ENCODE measurements at regions not wholly inside any gene's neighbourhood (a gene's known extent, or its start where the extent isn't known, plus 50 kb on each side); places are given as distances from the start of the nearest gene placed in this dataset.

DNA sequence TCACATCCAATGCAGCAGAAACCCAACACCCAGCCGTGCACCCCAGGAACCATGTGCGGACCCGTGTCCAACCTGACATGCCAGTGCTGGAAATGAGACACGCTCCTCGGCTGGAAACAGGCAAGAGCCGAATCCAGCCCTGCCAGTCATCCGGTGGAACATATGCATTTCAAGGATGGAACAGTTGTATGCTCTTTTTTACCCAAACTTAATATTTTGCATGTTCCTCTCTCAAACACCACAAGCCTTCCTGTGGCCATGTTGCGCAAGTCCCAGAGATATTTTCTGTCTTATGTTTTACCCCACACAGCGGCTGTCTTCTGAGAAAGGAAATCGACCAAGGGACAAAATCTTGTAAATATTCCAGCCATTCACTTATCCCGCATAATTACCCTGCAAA is 196.9 kb downstream of the BCL11B start:
- peak; percentile 44 for DNase-seq

DNA sequence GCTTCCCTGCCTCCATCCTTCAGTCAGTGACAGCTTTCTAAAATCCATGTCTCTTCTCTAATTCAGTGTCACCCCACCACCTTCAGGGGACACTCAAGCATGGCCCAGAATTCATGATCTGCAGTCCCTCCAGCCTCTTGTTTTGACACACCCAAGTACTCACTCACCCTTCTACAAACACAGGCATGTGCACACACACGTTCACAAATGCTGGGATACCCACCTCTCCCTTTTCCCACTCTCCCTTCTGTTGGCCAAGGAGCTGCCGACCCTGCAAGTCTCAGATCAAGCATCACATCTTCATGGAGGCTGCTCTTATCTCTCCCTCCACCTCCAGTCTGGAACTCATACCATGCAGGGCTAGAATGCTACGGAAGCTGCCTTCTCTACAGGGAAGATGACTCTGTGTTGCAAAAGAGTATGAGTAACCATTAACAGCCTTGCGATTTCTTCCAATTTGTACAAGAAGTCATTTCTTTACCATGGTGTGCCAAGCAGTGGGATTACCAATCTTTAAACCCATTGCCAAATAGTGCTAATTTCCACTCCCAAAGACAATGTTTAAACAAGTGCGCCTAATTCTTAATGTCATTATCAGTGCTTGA is 196.1 kb downstream of the BCL11B start:
- peak; percentile 75 for DNase-seq

DNA sequence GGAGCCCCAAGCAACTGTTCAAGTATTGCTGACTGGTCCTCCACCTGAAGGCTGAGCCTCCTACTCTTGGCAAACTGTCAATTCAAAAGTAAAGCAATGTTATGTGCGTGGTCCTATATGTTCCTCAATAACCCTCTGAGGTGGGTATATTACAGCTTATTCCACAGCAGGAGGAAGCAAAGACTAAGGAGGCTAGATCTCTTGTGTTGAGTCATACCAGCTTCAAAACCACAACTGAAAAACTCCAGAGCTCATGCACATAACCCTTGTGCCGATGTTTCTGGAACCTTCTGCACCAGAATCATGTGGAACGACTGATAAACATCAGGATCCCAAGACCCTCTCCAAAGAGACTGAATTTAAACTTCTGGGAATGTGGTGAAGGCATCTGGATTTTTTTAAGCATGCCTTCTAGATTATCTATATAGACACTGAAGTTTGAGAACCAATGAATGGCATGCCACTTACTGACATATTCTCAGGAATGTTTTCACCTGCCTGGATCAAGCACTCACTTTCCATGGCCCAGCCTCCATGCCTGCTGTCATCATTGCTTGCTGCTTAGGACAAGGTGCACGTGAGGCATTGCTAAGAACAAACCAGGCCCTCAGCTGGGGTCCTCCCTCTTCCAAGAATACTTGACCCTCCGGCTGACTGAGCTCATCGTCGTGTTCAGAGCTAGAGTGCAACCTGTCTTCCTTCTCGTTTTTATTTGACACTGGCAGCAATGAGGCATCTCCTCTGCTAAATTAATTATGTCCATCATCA is 194.7 kb downstream of the BCL11B start:
- peak; percentile 63 for DNase-seq

DNA sequence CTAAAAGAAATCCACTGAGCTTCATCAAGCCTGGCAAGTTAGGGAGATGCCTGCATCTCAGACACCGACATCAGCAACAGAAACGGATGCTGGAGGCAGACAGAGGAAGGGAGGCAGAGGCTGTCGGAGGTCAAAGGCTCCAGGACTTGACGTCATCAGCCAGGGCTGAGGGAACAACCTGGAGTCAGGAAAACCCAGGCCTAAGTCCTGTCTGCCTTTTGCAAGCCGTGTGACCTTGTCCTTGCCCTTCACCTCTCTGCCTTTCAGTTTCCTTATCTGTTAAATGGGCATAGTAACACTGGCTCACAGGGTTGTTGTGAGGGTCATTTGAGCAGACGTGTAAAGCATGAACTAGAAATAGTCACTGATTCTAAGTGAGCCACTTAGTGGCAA is 194.2 kb downstream of the BCL11B start:
- DNase-seq, result no peak

DNA sequence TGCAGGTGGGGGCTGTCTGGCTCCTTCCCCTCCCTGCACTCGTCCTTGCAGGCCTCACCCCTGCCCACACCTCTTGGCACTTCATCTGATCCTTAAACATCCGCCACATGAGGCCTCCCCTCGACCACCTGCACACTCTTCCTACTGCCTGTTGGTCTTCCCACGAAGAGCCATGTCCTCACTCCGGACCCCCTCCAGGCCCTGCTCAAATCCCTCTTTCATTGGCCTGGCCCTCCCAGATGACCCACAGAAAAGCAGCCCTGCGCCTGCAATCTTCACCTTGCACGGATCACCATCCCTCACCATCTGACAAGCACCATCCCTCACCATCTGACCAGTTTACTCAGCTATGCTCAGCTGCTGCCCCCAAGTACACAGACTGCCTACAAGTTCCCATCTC is 193.6 kb downstream of the BCL11B start:
- no peak for DNase-seq

DNA sequence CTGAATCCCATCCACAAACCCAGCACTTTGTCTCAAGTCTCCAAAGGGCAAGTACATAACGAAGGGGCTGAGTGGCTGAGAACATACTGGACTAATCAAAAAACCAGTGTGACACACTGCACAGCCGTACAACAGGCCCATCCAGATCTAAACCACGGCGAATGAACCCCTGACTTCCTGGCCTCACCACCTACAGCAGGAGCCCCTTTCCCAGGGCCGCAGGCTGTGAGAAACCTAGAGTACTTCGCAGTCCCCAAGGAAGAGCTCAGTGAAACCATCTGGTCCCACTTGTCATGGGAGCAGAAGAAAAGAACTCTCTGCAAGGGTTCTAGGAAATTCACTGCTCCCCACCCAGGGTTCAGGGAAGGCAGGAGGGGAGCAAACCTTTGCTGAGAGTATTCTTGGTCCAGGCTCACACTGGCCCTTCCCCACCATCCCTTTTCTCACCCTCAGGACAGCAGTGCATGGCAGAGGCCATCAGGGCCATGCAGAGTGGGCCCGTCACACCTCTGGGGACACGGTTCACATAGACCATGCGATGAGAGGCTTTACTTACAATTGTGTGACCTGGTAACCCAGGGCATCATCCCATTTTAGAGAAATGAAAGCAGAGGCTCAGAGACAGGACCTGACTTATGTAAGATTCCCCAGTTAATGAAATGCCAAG is 192.8 kb downstream of the BCL11B start:
- no peak for DNase-seq

DNA sequence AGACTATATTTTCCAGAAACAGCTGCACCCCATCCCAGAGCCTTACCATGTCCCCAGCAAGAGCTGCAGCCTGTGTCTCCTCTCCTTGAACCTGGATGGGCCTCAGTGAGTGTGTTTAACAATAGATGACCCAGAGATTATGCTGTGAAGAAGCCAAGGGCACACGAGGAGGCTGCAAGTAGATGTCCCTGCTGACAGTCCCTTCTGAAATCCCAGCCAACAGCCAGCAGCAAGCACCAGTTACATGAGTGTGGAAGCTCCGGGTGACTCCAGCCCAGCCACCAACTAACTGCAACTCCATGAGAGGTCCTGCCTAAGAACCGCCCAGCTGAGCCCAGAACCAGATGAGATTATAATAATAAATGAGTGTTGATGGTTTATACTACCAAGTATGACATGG is 191.7 kb downstream of the BCL11B start:
- DNase-seq, result no peak

DNA sequence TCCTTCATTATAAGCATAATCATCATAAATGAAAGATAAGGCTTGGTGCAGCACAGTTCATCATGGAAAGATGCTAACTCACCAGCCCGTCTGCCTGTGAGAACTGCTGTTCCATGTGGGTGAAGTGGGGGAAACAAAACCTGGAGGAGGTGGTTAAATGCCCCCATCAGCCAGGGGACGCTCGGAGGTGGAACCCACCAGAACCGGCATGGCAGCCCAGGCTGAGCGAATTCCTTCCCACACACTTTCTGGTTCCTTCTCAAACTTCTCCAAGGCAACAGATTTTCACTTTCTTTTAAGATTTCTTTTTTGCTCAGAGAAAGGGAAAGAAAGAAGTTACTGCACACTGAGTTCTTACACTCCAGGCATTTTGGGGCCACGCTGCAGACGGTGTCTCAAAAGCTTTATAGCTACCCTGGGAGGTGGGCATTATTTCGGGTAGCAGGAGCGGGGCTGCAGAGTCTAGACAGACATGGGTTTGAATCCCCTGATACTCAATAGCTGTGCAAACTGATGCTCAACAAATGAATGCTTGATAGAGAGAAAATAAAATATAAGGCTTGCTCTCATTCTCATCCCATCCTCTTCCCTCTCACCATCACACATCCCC is 190.7 kb downstream of the BCL11B start:
- no peak for DNase-seq

DNA sequence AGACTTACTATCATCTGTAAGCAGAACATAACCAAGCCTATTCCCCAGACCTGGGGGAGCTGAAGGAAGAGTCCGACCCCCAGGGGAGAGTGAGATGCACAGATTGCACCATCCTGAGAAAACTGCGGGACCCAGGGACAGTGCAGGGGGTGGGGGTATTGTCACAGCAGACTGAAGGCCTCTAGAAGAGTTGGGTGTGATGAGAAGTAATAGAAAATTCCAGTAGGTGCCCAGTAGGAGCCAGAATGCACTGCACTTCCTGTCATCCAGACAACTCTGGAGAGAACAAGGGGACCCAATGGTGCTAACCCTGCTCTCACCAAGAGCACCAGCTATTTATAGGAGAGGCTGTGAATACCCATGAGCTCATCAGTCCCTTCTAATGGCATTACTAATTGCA is 190.1 kb downstream of the BCL11B start:
- DNase-seq, result no peak

DNA sequence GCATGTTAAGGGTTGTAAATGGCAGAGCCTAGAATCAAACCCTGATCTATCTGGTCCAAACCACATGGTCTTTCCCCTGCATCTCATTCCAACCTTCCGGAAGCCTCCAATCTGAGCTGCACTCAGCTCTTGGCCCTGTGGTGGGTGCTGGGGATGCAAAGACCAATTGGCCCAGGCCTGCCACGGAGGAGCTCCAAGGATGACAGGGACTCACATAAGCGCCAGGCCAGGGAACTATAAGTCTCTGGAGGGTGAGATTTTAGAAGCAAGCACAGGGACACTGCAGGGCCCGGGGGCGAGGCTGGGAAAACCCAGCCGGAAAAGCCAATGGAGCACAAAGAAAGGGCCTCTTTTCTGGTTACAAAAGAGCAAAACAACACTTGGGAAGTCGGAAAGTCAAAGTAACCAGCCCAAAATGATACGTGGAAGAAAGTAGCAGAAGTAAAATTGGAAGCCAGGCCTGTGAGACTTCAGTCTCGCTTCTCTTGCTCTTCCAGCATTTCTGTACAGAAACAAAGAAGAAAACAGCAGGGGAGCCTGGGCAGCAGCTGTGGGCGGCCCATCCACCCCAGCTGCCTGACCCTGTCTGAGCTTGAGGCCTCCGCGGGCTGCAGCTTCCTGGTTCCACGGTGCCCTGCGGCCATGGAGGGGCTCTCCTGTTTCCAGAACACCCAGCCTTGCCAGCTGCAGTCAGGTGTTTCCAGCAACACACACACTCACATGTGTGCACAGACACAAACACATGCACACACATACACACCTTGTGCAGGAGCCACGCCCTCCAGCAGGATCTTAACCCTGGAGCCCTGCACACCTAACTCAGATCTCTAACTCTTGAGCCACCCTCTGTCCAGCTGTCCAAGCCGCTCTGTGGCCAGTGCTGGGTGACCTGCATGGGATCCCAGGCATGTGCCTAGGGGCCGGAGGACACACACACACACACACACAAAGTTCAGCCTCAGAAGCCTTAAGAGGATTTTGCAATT is 178.2 kb downstream of the BCL11B start:
- no peak for DNase-seq

DNA sequence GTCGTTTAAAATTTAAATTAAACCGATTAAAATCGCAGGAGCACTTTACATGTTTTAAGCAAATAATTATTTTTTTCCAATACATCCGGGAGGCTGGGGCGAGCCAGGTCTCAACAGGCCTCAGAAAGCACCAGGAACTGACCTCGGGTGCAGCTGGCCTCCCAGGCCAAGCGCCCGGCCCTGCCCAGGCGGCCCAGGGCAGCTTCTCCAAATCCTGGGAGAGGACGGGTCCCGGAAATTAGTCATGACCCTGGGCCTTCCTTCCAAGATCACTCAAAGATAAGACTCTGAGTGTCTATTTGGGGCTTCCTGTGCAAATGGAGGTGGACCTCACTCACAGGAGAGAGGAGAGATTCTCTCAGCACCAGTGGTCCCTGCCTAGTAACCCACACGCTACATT is 177.1 kb downstream of the BCL11B start:
- DNase-seq, result no peak

DNA sequence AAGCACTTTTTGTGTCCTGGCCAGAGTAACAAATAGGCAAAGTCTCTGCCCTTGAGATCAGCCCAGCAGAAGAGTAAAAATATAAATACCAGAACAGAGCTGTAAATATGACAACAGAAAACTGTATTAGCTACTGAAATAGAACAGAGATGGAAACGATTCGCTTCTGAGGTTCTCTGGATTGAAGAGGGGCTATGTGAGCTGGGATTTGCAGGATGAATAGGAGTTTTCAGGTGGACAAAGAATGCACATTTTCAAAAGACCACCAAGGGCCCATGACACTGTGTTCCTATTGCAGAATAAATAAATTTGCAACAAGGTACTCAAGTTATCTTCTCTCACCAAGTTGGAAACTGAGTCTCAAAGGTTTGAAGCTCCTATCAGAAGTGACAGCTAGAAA is 176.6 kb downstream of the BCL11B start:
- DNase-seq, result no peak

DNA sequence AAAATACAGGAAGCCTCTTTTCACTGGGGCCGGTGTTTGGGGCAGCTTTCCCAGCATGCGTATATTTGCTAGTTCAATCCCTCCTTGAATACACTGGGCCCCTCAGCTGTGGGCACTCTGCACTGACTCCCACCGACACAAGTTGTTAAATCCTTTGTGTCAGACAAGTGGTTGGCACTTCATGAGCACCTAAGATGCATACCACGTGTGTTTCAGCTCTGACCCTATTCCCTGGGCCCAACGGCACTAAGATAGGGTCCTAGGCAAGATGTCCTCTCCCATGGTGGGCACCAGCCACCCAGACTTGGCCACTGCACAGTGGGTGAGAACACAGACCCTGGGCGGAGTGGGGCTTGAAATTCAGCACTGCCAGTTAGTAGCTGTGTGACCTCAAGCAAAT is 173.8 kb downstream of the BCL11B start:
- no peak for DNase-seq

DNA sequence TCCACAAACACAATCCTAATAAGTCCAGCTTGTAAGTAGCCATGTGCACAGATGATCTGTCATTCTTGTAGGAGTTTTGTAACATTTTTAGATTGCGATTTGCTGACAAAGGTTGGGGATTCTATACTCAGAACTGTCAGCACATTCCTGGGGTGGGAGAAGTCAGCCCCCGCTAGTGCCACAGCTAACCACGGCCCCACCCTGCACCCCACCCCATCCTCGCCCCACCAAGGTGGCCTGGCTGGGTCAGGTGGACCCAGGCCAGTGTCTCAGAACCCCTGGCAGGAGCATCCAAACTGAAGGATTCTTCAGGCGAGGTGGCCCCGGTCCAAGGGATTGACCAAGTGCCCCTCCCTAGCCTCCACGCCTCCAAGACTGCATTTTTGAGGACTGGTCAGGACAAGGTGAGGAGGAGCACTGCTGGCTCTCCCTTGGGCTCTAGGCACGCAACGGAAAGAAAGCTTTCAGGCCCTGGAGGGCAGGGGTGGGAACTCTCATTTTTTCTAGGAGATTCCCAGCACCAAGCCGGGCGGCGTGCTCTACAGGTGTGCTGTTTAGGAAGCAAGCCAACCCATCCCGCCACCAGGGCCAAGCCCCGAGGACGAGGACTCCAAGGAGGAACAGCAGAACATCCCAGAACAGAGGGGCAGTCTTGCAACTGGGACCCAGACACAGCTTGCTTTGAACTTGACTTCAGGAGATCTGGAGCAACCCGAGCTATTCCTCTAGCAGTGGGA is 172.8 kb downstream of the BCL11B start:
- DNase-seq, result no peak

DNA sequence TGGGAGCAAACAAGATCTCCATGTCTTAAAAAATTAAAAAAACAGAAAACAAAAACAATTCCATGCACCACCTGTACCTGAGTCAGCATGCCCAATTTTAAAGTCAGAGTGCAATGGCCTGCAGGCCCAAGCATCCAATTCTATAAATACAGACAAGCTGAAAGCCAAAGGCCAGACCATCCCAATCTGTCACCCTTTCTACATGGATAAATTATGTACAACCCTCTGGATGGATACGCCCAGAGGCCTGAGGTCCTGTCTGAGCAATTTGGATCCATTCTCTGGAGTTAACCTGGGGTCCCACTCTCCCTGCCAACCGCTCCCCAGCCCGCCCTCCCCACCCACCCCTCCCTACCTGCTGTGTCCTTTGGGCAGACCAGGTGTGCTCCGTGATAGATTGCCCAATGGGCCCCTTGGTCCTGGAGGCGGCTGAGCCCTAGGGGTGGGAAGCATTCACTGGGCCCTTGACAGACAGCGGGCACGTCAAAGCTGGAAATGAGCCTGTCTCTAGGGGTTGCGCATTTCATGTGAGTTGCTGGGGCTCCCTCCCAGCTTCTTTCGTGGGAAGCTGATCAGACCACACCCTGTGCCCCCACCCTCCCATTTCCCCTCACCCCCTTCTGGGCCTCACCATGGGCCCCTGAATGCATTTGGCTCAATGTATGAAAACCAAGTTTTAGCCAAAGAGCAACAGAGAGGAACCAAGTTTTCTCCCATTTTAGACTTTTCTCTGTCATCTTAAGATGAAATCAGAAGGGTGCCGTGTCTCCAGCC is 171.3 kb downstream of the BCL11B start:
- no peak for DNase-seq

DNA sequence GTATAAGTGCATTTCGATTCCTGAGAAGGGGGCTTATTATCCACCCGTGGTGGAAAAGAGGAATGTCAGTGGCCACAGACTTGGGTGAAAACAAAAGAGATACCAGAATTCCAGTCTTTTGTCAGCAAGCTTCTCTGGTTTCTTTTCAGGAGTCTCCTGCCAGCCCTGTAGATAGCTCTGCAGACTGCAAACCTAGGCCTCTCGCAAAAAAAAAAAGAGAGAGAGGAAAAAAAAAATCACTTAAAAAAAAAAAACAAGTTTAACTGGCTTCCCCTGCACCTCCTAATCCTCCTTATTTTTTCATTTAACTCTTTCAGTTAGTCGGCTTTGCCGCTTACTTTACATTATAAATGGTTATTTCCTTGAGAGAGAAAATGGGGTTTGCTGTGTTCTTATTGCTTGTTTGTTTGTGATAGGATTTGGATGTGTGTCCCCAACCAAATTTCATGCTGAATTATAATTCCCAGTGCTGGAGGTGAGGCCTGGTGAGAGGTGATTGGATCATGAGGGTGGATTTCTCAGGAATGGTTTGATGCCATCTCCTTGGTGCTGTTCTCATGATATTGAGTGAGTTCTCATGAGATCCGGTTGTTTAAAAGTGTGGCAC is 170.0 kb downstream of the BCL11B start:
- DNase-seq, result no peak

DNA sequence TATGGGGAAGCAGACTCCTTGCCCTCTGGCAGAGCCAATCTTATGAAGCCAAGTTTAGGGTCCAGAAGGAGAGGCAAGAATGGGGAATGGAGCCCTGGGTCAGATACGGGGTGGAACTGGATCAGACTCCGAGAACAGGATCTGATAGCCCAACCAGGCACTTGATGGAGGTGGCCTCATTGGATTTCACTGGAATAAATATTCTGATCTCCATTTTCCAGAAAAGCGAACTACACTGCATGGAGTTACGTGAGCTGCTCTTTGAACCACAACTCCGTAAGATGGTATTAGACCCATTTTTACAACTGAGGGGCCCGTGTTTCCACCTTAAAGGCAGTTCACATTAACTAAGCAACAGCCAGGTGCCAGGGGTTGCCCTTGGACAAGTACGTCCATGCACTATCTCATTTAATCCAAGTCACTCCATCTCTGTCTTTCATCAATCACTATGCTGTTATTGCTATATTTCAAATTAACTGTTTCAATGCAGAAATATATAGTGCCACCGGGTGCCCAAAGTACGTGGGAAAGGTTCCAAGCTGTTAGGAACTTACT is 155.2 kb downstream of the BCL11B start:
- DNase-seq, result no peak

DNA sequence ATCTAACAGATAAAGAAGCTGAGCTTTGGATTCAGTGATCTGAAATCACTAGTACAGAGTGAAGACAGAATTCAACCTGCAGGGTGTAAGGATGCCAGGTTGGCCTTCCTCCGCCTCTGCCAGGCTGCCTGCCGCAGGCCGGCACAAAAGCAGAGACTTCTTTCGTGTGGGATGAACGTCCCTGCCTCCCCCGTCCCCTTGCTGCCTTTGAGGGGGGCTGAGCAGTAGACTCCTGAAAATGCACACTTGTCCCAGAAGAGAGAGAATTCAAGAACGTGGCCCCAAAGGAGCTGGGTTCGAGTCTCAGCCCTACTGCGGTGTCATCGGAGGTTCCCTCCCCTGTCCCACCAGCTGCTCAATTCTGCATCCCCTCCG is 154.3 kb downstream of the BCL11B start:
- no peak for DNase-seq

DNA sequence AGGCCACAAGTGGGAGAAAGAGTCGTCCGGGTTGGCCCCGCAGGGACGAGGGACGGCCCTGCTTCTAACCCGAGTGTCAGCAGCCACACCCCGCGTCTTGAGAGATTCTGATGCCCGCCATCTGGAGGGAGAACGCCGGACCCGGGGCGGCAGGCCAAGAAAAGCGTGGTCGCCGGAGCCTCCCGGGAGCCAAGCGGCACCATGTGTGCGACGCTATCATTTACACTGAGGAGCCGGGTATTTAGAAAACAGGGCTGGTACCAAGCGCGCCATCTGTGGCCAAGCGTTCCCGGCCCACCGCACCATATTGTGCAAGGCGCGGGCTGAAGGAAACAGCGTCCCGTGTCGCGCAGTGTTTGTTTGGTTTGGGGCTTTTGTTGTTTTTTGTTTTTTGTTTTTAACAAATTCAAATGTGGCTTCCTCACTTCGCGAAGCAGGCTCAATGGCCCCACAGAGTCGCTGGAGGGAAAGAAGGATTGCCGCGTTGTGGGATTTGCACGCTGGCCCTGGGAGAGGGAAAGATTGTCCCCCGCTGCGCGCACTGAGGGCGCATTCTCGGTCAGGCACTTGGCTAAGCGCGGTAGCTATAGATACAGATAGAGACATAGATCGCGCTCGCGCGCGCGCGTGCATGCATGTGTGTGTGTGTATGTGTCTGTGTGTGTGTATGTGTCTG is 153.8 kb downstream of the BCL11B start:
- DNase-seq, result no peak

DNA sequence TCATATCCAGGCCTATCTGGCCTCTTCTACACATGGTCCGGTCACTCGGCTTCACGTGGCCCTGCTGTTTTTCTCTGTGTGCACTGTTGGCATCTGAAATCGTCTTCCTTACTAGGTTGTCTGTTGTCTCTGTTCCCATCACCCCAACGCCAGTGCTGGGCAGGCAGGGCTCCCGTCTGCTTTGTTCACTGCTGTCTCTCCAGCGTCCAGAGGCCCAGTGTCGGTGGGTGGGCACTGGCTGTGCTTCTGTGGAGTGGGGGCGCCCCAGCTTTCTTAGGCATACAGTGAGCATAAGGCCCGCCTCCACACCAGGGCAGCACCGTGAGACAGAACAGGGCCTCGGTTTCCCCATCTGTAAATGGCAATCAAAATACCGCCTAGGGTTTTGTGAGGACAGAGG is 153.1 kb downstream of the BCL11B start:
- no peak for DNase-seq

Measured in suppressor macrophage treated with lipopolysaccharide for 4 hours (primary cell).